ENCODE measurements at regions not wholly inside any gene's neighbourhood (a gene's known extent, or its start where the extent isn't known, plus 50 kb on each side); places are given as distances from the start of the nearest gene placed in this dataset.

GRCh38 chr12:43127886-43128549, 424.0 kb downstream of the ADAMTS20 start:
- H3K9me3 Mint-ChIP-seq (ENCODE audit: unreplicated experiment), result no peaks in the 10 kb centered on the region
- H3K9ac ChIP-seq (ENCODE audit: low read length), result no peak overlapping the region
- no peak overlapping the region for H3K27ac Mint-ChIP-seq (ENCODE audit: unreplicated experiment)
- no peaks in the 10 kb centered on the region for H3K9me3 ChIP-seq (ENCODE audit: insufficient read depth, low read depth, low read length)
- H4K20me1 ChIP-seq (ENCODE audit: insufficient read depth, low read length), result no peaks in the 10 kb centered on the region
- H3K27me3 Mint-ChIP-seq (ENCODE audit: low read depth, unreplicated experiment), result no peaks in the 10 kb centered on the region
- no peak overlapping the region for H2AFZ ChIP-seq (ENCODE audit: low read depth, low read length)
- no peaks in the 10 kb centered on the region for H3K79me2 ChIP-seq (ENCODE audit: insufficient read depth, low read length)
- no peak overlapping the region for H3K4me2 ChIP-seq (ENCODE audit: low read length)
- peaks cover 11% of the 10 kb centered on the region for H3K4me1 Mint-ChIP-seq (ENCODE audit: low read depth, unreplicated experiment)
- TF ChIP-seq CTCF (IDR thresholded peaks at IDR 0.05; ENCODE audit: insufficient read depth, low read depth, low read length), result no peak
- no peak for TF ChIP-seq EZH2 (IDR thresholded peaks at IDR 0.05; ENCODE audit: insufficient read depth, low read length)
- no peaks in the 10 kb centered on the region for H3K36me3 ChIP-seq (ENCODE audit: insufficient read depth, low read length)
- no peak for DNase-seq (ENCODE audit: low read depth)
- no peak overlapping the region for H3K4me3 Mint-ChIP-seq (ENCODE audit: unreplicated experiment)
- no peak overlapping the region for H3K4me3 ChIP-seq (ENCODE audit: insufficient read depth, low read depth, low read length)
- H3K27ac ChIP-seq (ENCODE audit: low read depth, low read length), result no peak overlapping the region
- FAIRE-seq, result no peak
- H3K36me3 Mint-ChIP-seq (ENCODE audit: low read depth, unreplicated experiment), result no peaks in the 10 kb centered on the region
- no peaks in the 10 kb centered on the region for H3K4me1 ChIP-seq (ENCODE audit: insufficient read depth, low read length)
- H3K27me3 ChIP-seq (ENCODE audit: insufficient read depth, low read length), result no peaks in the 10 kb centered on the region

GRCh38 chr12:43126652-43127375, 425.2 kb downstream of the ADAMTS20 start:
- no peaks in the 10 kb centered on the region for H3K4me1 ChIP-seq (ENCODE audit: insufficient read depth, low read length)
- peaks cover 11% of the 10 kb centered on the region for H3K4me1 Mint-ChIP-seq (ENCODE audit: low read depth, unreplicated experiment)
- H3K27me3 Mint-ChIP-seq (ENCODE audit: low read depth, unreplicated experiment), result no peaks in the 10 kb centered on the region
- no peak overlapping the region for H3K27ac Mint-ChIP-seq (ENCODE audit: unreplicated experiment)
- H3K27me3 ChIP-seq (ENCODE audit: insufficient read depth, low read length), result no peaks in the 10 kb centered on the region
- H4K20me1 ChIP-seq (ENCODE audit: insufficient read depth, low read length), result no peaks in the 10 kb centered on the region
- H3K36me3 Mint-ChIP-seq (ENCODE audit: low read depth, unreplicated experiment), result no peaks in the 10 kb centered on the region
- DNase-seq (ENCODE audit: low read depth) (no peak), FAIRE-seq (no peak)
- H3K36me3 ChIP-seq (ENCODE audit: insufficient read depth, low read length), result no peaks in the 10 kb centered on the region
- no peak for TF ChIP-seq CTCF (IDR thresholded peaks at IDR 0.05; ENCODE audit: insufficient read depth, low read depth, low read length)
- no peak for TF ChIP-seq EZH2 (IDR thresholded peaks at IDR 0.05; ENCODE audit: insufficient read depth, low read length)
- H3K9me3 Mint-ChIP-seq (ENCODE audit: unreplicated experiment), result no peaks in the 10 kb centered on the region
- H3K9ac ChIP-seq (ENCODE audit: low read length), result no peak overlapping the region
- H2AFZ ChIP-seq (ENCODE audit: low read depth, low read length), result no peak overlapping the region
- no peaks in the 10 kb centered on the region for H3K9me3 ChIP-seq (ENCODE audit: insufficient read depth, low read depth, low read length)
- no peak overlapping the region for H3K4me3 Mint-ChIP-seq (ENCODE audit: unreplicated experiment)
- H3K79me2 ChIP-seq (ENCODE audit: insufficient read depth, low read length), result no peaks in the 10 kb centered on the region
- no peak overlapping the region for H3K27ac ChIP-seq (ENCODE audit: low read depth, low read length)
- no peak overlapping the region for H3K4me3 ChIP-seq (ENCODE audit: insufficient read depth, low read depth, low read length)
- no peak overlapping the region for H3K4me2 ChIP-seq (ENCODE audit: low read length)

GRCh38 chr12:43123461-43123860, 428.5 kb downstream of the ADAMTS20 start:
- Histone ChIP-seq H3K4me2 (ENCODE audit: low read length) (no peak overlapping the region), H3K27ac (ENCODE audit: low read depth, low read length) (no peak overlapping the region), H3K4me1 (ENCODE audit: insufficient read depth, low read length) (no peaks in the 10 kb centered on the region), H3K27me3 (ENCODE audit: insufficient read depth, low read length) (no peaks in the 10 kb centered on the region), H2AFZ (ENCODE audit: low read depth, low read length) (no peak overlapping the region), H3K36me3 (ENCODE audit: insufficient read depth, low read length) (no peaks in the 10 kb centered on the region), H3K9ac (ENCODE audit: low read length) (no peak overlapping the region), H3K9me3 (ENCODE audit: insufficient read depth, low read depth, low read length) (no peaks in the 10 kb centered on the region), H3K79me2 (ENCODE audit: insufficient read depth, low read length) (no peaks in the 10 kb centered on the region), H4K20me1 (ENCODE audit: insufficient read depth, low read length) (no peaks in the 10 kb centered on the region), H3K4me3 (ENCODE audit: insufficient read depth, low read depth, low read length) (no peak overlapping the region)
- Mint-ChIP-seq H3K4me1 (ENCODE audit: low read depth, unreplicated experiment) (no peaks in the 10 kb centered on the region), H3K27me3 (ENCODE audit: low read depth, unreplicated experiment) (no peaks in the 10 kb centered on the region), H3K27ac (ENCODE audit: unreplicated experiment) (no peak overlapping the region), H3K4me3 (ENCODE audit: unreplicated experiment) (no peak overlapping the region), H3K36me3 (ENCODE audit: low read depth, unreplicated experiment) (no peaks in the 10 kb centered on the region), H3K9me3 (ENCODE audit: unreplicated experiment) (peaks cover 4% of the 10 kb centered on the region)
- TF ChIP-seq CTCF (IDR thresholded peaks at IDR 0.05; ENCODE audit: insufficient read depth, low read depth, low read length) (no peak), EZH2 (IDR thresholded peaks at IDR 0.05; ENCODE audit: insufficient read depth, low read length) (no peak)
- FAIRE-seq (no peak), DNase-seq (ENCODE audit: low read depth) (no peak)
